ENCODE measurements at regions not wholly inside any gene's neighbourhood (a gene's known extent, or its start where the extent isn't known, plus 50 kb on each side); places are given as distances from the start of the nearest gene placed in this dataset.

DNA sequence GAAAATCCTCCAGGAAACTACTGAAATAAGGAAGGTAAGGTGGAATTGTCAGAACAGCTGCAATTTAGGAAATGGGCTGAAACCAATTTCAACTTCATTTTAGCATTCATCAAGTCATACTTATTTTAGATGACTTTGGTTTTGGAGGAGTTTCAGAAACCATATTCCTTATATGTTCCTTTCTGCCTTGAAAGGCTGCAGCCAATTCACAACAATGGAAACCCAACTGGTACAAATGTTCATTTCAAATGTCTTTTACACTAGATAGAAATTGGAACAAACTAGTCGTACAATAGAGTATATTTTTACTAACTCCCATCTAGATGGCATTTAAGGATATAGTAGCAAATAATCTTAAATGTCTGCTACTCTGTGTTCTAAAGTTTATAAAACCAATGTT, 82.6 kb upstream of the ANKH start:
- no peak for DNase-seq (ENCODE audit: low read depth)
- TF ChIP-seq, protein P1, sequence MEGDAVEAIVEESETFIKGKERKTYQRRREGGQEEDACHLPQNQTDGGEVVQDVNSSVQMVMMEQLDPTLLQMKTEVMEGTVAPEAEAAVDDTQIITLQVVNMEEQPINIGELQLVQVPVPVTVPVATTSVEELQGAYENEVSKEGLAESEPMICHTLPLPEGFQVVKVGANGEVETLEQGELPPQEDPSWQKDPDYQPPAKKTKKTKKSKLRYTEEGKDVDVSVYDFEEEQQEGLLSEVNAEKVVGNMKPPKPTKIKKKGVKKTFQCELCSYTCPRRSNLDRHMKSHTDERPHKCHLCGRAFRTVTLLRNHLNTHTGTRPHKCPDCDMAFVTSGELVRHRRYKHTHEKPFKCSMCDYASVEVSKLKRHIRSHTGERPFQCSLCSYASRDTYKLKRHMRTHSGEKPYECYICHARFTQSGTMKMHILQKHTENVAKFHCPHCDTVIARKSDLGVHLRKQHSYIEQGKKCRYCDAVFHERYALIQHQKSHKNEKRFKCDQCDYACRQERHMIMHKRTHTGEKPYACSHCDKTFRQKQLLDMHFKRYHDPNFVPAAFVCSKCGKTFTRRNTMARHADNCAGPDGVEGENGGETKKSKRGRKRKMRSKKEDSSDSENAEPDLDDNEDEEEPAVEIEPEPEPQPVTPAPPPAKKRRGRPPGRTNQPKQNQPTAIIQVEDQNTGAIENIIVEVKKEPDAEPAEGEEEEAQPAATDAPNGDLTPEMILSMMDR (IDR thresholded peaks at IDR 0.05; ENCODE audit: low read length, missing control alignments) = no peak
- no peak overlapping the region for H3K4me3 ChIP-seq (replicated peaks; ENCODE audit: low read depth, low read length)

DNA sequence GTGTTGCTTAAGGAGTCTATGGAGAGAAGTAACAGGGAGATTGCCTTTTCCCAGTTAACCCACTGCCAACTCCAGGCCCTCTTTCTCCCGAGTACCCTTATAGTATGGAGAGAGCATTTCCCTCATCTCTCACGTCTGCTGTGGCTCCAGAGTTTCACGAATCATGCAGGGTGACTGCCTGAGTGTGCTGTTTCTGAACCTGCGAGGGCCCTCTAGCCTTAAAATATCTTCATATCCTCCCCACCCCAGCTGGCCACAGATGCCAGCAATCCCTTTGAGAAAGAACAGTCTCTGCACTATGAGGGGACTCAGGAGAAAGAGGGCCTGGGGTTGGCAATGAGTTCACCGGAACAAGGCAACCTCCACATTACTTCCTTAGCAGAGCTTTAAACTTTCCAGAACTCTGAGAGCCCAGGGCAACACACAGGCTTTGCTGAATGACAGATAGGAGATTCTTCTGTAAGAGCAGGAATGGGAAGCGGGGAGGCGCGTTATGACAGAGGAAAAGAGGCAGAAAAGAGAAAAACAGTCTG, 81.6 kb upstream of the ANKH start:
- TF ChIP-seq, protein P1 (IDR thresholded peaks at IDR 0.05; ENCODE audit: low read length, missing control alignments) = no peak
- no peak for DNase-seq (ENCODE audit: low read depth)
- no peak overlapping the region for H3K4me3 ChIP-seq (replicated peaks; ENCODE audit: low read depth, low read length)

DNA sequence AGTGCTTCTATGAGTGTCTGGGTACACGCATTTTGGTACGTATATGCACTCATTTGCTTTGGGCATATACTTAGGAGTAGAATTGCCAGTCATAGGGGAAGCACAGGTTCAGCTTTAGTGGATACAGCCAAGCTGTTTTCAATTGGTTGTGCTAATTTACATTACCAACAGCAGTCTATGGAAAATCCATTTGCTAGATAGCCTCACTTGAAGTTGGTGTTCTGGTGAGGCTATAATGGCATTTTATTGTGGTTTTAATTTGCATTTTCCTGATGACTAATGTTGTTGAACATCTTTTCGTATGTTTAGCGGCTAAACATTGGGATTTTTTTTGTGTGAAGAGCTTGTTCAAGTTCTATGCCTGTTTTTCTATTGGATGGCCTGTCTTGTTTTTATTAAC, 76.8 kb upstream of the ANKH start:
- no peak overlapping the region for H3K4me3 ChIP-seq (replicated peaks; ENCODE audit: low read depth, low read length)
- TF ChIP-seq, protein P1 (IDR thresholded peaks at IDR 0.05; ENCODE audit: low read length, missing control alignments) = no peak
- DNase-seq (ENCODE audit: low read depth) = no peak

DNA sequence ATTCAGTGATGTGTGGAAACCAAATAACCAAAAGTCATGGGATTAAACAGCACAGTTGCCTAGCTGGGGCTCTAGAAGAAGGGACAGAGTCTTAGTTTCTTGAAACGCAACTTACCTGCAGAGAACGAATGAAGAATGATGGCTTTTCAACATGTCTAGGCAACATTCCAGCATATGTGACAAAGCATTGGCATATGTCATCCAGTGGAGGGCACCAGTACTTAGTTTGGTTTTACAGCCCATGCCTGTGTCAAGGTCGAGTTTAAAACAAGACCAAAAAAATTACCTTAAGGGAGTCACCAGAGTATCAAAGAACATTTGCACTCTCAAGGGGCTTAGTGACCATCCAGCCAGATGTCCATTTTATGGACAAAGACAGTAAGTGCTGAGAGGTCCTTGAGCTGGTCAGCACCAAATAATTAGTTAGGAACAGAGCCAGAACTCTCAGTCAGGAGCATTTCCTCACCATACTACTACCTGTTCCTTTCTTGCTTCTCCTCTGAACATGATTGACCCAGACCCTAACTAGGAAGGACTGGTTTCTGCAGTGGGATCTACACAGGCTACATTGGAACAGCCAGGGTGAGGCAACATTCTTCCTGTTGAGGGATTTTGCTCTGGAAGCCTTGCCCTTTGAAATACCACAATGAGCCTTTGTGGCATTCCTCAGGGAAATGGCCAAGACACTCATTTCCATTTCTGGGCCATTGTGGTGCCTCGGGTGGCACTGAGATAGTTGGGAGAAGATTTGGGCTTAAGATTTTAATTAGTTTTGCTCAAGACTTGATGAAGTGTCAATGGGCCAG, 75.4 kb upstream of the ANKH start:
- TF ChIP-seq, protein P1 (IDR thresholded peaks at IDR 0.05; ENCODE audit: low read length, missing control alignments) = peak; percentile 38
- H3K4me3 ChIP-seq (replicated peaks; ENCODE audit: low read depth, low read length) = no peak overlapping the region
- peak; percentile 22 for DNase-seq (ENCODE audit: low read depth)

DNA sequence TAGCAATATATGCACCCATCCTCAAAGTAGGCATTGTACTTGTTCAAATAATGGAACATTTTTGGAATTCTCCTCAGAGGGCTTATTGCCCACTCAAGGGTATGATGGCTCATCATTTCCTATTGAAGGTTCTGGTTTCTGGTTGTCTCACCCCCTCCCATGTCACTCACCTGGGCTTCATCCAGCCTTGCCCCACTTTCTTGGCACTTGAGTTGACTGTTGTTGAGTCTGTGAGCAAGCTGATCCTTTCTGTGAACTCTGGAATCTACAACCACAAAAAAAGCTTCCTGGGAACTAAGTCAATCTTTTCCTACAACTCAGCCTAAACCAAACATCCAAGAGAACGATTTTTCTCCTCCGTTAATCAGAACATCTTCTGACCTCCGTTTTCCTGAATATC, 73.9 kb upstream of the ANKH start:
- no peak for DNase-seq (ENCODE audit: low read depth)
- TF ChIP-seq, protein P1 (IDR thresholded peaks at IDR 0.05; ENCODE audit: low read length, missing control alignments) = no peak
- H3K4me3 ChIP-seq (replicated peaks; ENCODE audit: low read depth, low read length) = no peak overlapping the region

DNA sequence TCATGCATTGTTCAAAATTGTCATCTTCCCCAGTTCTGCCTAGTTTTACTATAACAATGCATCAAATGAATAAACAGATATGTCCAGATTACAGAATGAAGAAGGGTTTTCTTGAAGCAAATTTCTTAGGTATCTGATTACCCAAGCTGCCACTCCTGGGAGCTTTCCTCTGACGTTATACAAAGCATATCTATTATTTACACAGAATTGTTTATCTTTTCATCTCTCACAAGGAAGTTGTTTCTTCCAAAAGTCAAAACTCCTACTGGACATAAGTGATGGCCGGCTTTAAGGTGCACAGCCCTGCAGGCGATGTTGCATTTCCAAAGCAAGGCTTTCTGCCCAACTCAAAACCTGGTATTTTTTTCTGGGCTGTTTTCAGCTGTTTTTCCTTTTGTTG, 73.4 kb upstream of the ANKH start:
- TF ChIP-seq, protein P1 (IDR thresholded peaks at IDR 0.05; ENCODE audit: low read length, missing control alignments) = no peak
- no peak overlapping the region for H3K4me3 ChIP-seq (replicated peaks; ENCODE audit: low read depth, low read length)

GRCh38 chr5:14944350-14944739, 72.8 kb upstream of the ANKH start:
- DNase-seq (ENCODE audit: low read depth) = no peak
- TF ChIP-seq, protein P1 (IDR thresholded peaks at IDR 0.05; ENCODE audit: low read length, missing control alignments) = no peak
- H3K4me3 ChIP-seq (replicated peaks; ENCODE audit: low read depth, low read length) = no peak overlapping the region

More for the DNA sequence above, 73.4 kb upstream of the ANKH start:
- no peak for DNase-seq (ENCODE audit: low read depth)
